Skeletal muscle tissue (tissue), 3 donors: ENCODE measurements at regions not wholly inside any gene's neighbourhood (a gene's known extent, or its start where the extent isn't known, plus 50 kb on each side); places are given as distances from the start of the nearest gene placed in this dataset.

Source experiments
- H3K27ac ChIP-seq: one replicate; pipeline ENCODE4 v1.7.0; 2013; ENCODE audit warnings: mild to moderate bottlenecking, low read depth, low read length, inconsistent platforms
- H3K27me3 ChIP-seq, 3 donors: one replicate each; pipeline ENCODE4 v1.7.0; 2013; ENCODE audit warnings: low read length in 3 of 3; ENCODE audit not compliant: control insufficient read depth in 3 of 3, insufficient read depth in 3 of 3
- H3K36me3 ChIP-seq, 3 donors: one replicate each; pipeline ENCODE4 v1.7.0; 2013; ENCODE audit warnings: low read length in 3 of 3; ENCODE audit not compliant: control insufficient read depth in 3 of 3, insufficient read depth in 3 of 3
- H3K4me1 ChIP-seq, 3 donors: one replicate each; pipeline ENCODE4 v1.7.0; 2013; ENCODE audit warnings: low read length in 3 of 3, mild to moderate bottlenecking in 3 of 3; ENCODE audit not compliant: control insufficient read depth in 3 of 3, insufficient read depth in 3 of 3
- H3K4me3 ChIP-seq, 3 donors: one replicate each; pipeline ENCODE4 v1.7.0; 2013; ENCODE audit warnings: low read length in 3 of 3
- H3K9ac ChIP-seq, 3 donors: one replicate each; pipeline ENCODE4 v1.7.0; 2013; ENCODE audit warnings: low read length in 3 of 3, mild to moderate bottlenecking in 3 of 3, moderate library complexity in 2 of 3, low read depth in 1 of 3
- H3K9me3 ChIP-seq, 3 donors: one replicate each; pipeline ENCODE4 v1.7.0; 2013; ENCODE audit warnings: low read length in 3 of 3; ENCODE audit not compliant: control insufficient read depth in 3 of 3
- donor health status: Osteomylitis.

- no peaks in the 10 kb centered on the region for H3K4me1 ChIP-seq
- no peaks in the 10 kb centered on the region for H3K27me3 ChIP-seq
- H3K9me3 ChIP-seq, result no peaks in the 10 kb centered on the region
- H3K4me3 ChIP-seq, result no peak overlapping the region
- H3K36me3 ChIP-seq, result no peaks in the 10 kb centered on the region
- no peak overlapping the region for H3K27ac ChIP-seq
- H3K9ac ChIP-seq, result no peak overlapping the region
Observed at GRCh38 chr18:33849731-33850130, 271.7 kb downstream of the ASXL3 start.

- Histone ChIP-seq H3K9ac (no peak overlapping the region), H3K4me3 (no peak overlapping the region), H3K27me3 (no peaks in the 10 kb centered on the region), H3K27ac (no peak overlapping the region), H3K4me1 (no peaks in the 10 kb centered on the region), H3K36me3 (no peaks in the 10 kb centered on the region), H3K9me3 (no peaks in the 10 kb centered on the region)
Observed at GRCh38 chr18:33844232-33844631, 266.2 kb downstream of the ASXL3 start.

GRCh38 chr18:33841221-33841967, 263.4 kb downstream of the ASXL3 start:
- H3K27me3 ChIP-seq, result no peaks in the 10 kb centered on the region
- no peak overlapping the region for H3K27ac ChIP-seq
- no peaks in the 10 kb centered on the region for H3K4me1 ChIP-seq
- no peaks in the 10 kb centered on the region for H3K36me3 ChIP-seq
- H3K4me3 ChIP-seq, result no peak overlapping the region
- no peak overlapping the region for H3K9ac ChIP-seq
- no peaks in the 10 kb centered on the region for H3K9me3 ChIP-seq

GRCh38 chr18:33840212-33840593, 262.2 kb downstream of the ASXL3 start:
- Histone ChIP-seq H3K4me1 (no peaks in the 10 kb centered on the region), H3K4me3 (no peak overlapping the region), H3K9ac (no peak overlapping the region), H3K27ac (no peak overlapping the region), H3K27me3 (no peaks in the 10 kb centered on the region), H3K36me3 (no peaks in the 10 kb centered on the region), H3K9me3 (no peaks in the 10 kb centered on the region)

- Histone ChIP-seq H3K27me3 (no peaks in the 10 kb centered on the region), H3K9ac (no peak overlapping the region), H3K36me3 (no peaks in the 10 kb centered on the region), H3K9me3 (no peaks in the 10 kb centered on the region), H3K4me1 (no peaks in the 10 kb centered on the region), H3K27ac (no peak overlapping the region), H3K4me3 (peak overlapping the region in 1 of 3 donors; percentile 23)
Observed at GRCh38 chr18:33839452-33840211, 261.6 kb downstream of the ASXL3 start.

- Histone ChIP-seq H3K4me3 (no peak overlapping the region), H3K27ac (no peak overlapping the region), H3K36me3 (no peaks in the 10 kb centered on the region), H3K27me3 (no peaks in the 10 kb centered on the region), H3K9me3 (no peaks in the 10 kb centered on the region), H3K9ac (no peak overlapping the region), H3K4me1 (no peaks in the 10 kb centered on the region)
Observed at GRCh38 chr18:33838054-33838453, 260.0 kb downstream of the ASXL3 start.

- H3K9me3 ChIP-seq, result no peaks in the 10 kb centered on the region
- H3K27ac ChIP-seq, result no peak overlapping the region
- H3K4me1 ChIP-seq, result no peaks in the 10 kb centered on the region
- no peaks in the 10 kb centered on the region for H3K27me3 ChIP-seq
- H3K36me3 ChIP-seq, result no peaks in the 10 kb centered on the region
- H3K4me3 ChIP-seq, result no peak overlapping the region
- H3K9ac ChIP-seq, result no peak overlapping the region
Observed at GRCh38 chr18:33837191-33837590, 259.2 kb downstream of the ASXL3 start.

GRCh38 chr18:33836564-33836963, 258.5 kb downstream of the ASXL3 start:
- no peaks in the 10 kb centered on the region for H3K9me3 ChIP-seq
- no peak overlapping the region for H3K4me3 ChIP-seq
- H3K27ac ChIP-seq, result no peak overlapping the region
- H3K27me3 ChIP-seq, result no peaks in the 10 kb centered on the region
- no peaks in the 10 kb centered on the region for H3K36me3 ChIP-seq
- no peaks in the 10 kb centered on the region for H3K4me1 ChIP-seq
- no peak overlapping the region for H3K9ac ChIP-seq

- H3K36me3 ChIP-seq, result no peaks in the 10 kb centered on the region
- no peaks in the 10 kb centered on the region for H3K9me3 ChIP-seq
- H3K27me3 ChIP-seq, result no peaks in the 10 kb centered on the region
Observed at GRCh38 chr18:33835419-33835818, 257.4 kb downstream of the ASXL3 start.

GRCh38 chr18:33833842-33834241, 255.8 kb downstream of the ASXL3 start:
- H3K4me1 ChIP-seq, result no peaks in the 10 kb centered on the region
- H3K27ac ChIP-seq, result no peak overlapping the region
- H3K9ac ChIP-seq, result no peak overlapping the region
- H3K9me3 ChIP-seq, result no peaks in the 10 kb centered on the region
- H3K4me3 ChIP-seq, result no peak overlapping the region
- H3K27me3 ChIP-seq, result no peaks in the 10 kb centered on the region
- no peaks in the 10 kb centered on the region for H3K36me3 ChIP-seq

More at GRCh38 chr18:33835419-33835818, 257.4 kb downstream of the ASXL3 start:
- no peak overlapping the region for H3K9ac ChIP-seq
- no peaks in the 10 kb centered on the region for H3K4me1 ChIP-seq
- no peak overlapping the region for H3K27ac ChIP-seq
- no peak overlapping the region for H3K4me3 ChIP-seq
